Kasumi-1 (cell line): ENCODE measurements at regions not wholly inside any gene's neighbourhood (a gene's known extent, or its start where the extent isn't known, plus 50 kb on each side); places are given as distances from the start of the nearest gene placed in this dataset.
"Not testable (repeated sequence)": the region's sequence is repeated elsewhere in the genome, so short reads cannot be mapped to it uniquely, and the experiment has no call there.

Source experiments
- DNase-seq, 2 experiments: peaks; one replicate each; lab custom pipeline; 2025; lab: John Stamatoyannopoulos, UW

- DNase-seq = no peak
These were observed 53.8 kb downstream of the ADRB2 start for GRCh38 chr5:148880197-148880596.

- no peak for DNase-seq
These were observed 54.3 kb downstream of the ADRB2 start for GRCh38 chr5:148880696-148881095.

- peak; percentile 73 to 74 for DNase-seq
These were observed 55.9 kb downstream of the ADRB2 start for GRCh38 chr5:148882332-148882731.

GRCh38 chr5:148884339-148885020, 58.1 kb downstream of the ADRB2 start:
- DNase-seq = no peak

- DNase-seq = no peak
These were observed 60.9 kb downstream of the ADRB2 start for GRCh38 chr5:148887123-148887881.

GRCh38 chr5:148889936-148890335, 63.5 kb downstream of the ADRB2 start:
- not testable (repeated sequence) for DNase-seq

- not testable (repeated sequence) for DNase-seq
These were observed 69.0 kb downstream of the ADRB2 start for GRCh38 chr5:148895441-148895840.

- DNase-seq = no peak
These were observed 71.4 kb downstream of the ADRB2 start for GRCh38 chr5:148897842-148898241.

- DNase-seq = no peak
These were observed 72.1 kb downstream of the ADRB2 start for GRCh38 chr5:148898413-148899075.

GRCh38 chr5:148899993-148900392, 73.6 kb downstream of the ADRB2 start:
- DNase-seq = no peak

- no peak for DNase-seq
These were observed 76.1 kb downstream of the ADRB2 start for GRCh38 chr5:148902478-148902877.

- DNase-seq = no peak
These were observed 77.2 kb downstream of the ADRB2 start for GRCh38 chr5:148903587-148903986.

- no peak for DNase-seq
These were observed 78.0 kb downstream of the ADRB2 start for GRCh38 chr5:148904440-148904839.

GRCh38 chr5:148905541-148905940, 79.1 kb downstream of the ADRB2 start:
- no peak for DNase-seq

GRCh38 chr5:148906968-148907367, 80.6 kb downstream of the ADRB2 start:
- DNase-seq = no peak

- no peak for DNase-seq
These were observed 82.6 kb downstream of the ADRB2 start for GRCh38 chr5:148909040-148909439.

- no peak for DNase-seq
These were observed 83.4 kb downstream of the ADRB2 start for GRCh38 chr5:148909766-148910165.

- no peak for DNase-seq
These were observed 83.8 kb downstream of the ADRB2 start for GRCh38 chr5:148910216-148910615.

- no peak for DNase-seq
These were observed 84.4 kb downstream of the ADRB2 start for GRCh38 chr5:148910686-148911361.

- no peak for DNase-seq
These were observed 85.0 kb downstream of the ADRB2 start for GRCh38 chr5:148911386-148911785.

GRCh38 chr5:148912146-148912545, 85.7 kb downstream of the ADRB2 start:
- no peak for DNase-seq

GRCh38 chr5:148912714-148913398, 86.4 kb downstream of the ADRB2 start:
- DNase-seq = no peak
